Activated CD4-positive, alpha-beta T cell treated with anti-CD3 and anti-CD28 coated beads for 36 hours (primary cell): ENCODE measurements at regions not wholly inside any gene's neighbourhood (a gene's known extent, or its start where the extent isn't known, plus 50 kb on each side); places are given as distances from the start of the nearest gene placed in this dataset.

Experiments
- ATAC-seq: fragments of 200-7000 bp; cut with Tn5 transposase; one replicate; pipeline ENCODE4 v1.10.0; 2021; ENCODE audit warnings: mild to moderate bottlenecking, moderate library complexity
- CTCF ChIA-PET: fragments of 350-600 bp; sonication (Branson Sonifier 250); formaldehyde crosslinking; loops from one replicate; lab custom pipeline; 2021; ENCODE audit warnings: antibody characterized with exemption; lab: Charles Lee
- POLR2A ChIA-PET: fragments of 350-600 bp; sonication (Branson Sonifier 250); formaldehyde crosslinking; loops from one replicate; lab custom pipeline; 2021; ENCODE audit warnings: antibody characterized with exemption, inconsistent platforms; lab: Charles Lee
- DNase-seq: peaks from one replicate; pipeline ENCODE4 v3.0.0-alpha.2; 2020
- H3K27ac Mint-ChIP-seq: one replicate; pipeline ENCODE4 v1.8.0; 2021; ENCODE audit warnings: mixed read lengths
- H3K27me3 Mint-ChIP-seq: one replicate; pipeline ENCODE4 v1.8.0; 2021; ENCODE audit warnings: mixed read lengths
- H3K36me3 Mint-ChIP-seq: one replicate; pipeline ENCODE4 v1.8.0; 2021; ENCODE audit warnings: low read depth, mixed read lengths
- H3K4me1 Mint-ChIP-seq: one replicate; pipeline ENCODE4 v1.8.0; 2021; ENCODE audit warnings: mixed read lengths
- H3K4me3 Mint-ChIP-seq: one replicate; pipeline ENCODE4 v1.8.0; 2021; ENCODE audit warnings: mild to moderate bottlenecking, moderate library complexity, mixed read lengths
- H3K9me3 Mint-ChIP-seq: one replicate; pipeline ENCODE4 v1.8.0; 2021; ENCODE audit warnings: low read depth, mixed read lengths
- intact Hi-C, 2 experiments: fragments of 100-400 bp; cut with DNase I in 1 of 2; cut with micrococcal nuclease in 1 of 2; formaldehyde crosslinking; loops; one replicate each; pipeline versions ENCODE4 v1.14.2 to v1.15.1; 2022 to 2024; cut with DNase I, micrococcal nuclease

DNA sequence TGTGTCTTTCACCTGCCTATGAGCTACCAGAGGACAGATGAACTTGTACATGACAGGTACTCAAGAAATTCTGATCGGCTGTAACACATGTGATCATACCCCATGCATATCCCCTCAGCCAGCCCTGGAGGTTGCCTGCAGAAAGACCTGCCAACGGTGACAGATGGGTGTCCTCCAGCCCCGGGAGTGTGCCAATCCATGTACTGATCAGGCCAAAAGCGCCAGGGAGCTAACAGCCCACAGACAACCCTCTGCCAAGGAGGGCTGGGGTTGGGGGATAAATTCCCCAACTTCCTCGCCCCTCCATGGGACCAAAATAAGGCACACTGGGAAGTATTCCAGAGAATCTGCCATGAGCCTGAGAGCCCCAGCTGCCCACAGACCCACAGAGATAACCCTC lies 189.4 kb downstream of the CCT6B start:
- no peaks in the 10 kb centered on the region for H3K9me3 Mint-ChIP-seq
- H3K4me3 Mint-ChIP-seq = no peak overlapping the region
- CTCF ChIA-PET = no interaction called here
- no peaks in the 10 kb centered on the region for H3K36me3 Mint-ChIP-seq
- POLR2A ChIA-PET = no interaction called here
- intact Hi-C loops = no loop called here
- peaks cover 25% of the 10 kb centered on the region for H3K27me3 Mint-ChIP-seq
- H3K27ac Mint-ChIP-seq = no peak overlapping the region
- no peaks in the 10 kb centered on the region for H3K4me1 Mint-ChIP-seq
- no peak for ATAC-seq
- DNase-seq = no peak

DNA sequence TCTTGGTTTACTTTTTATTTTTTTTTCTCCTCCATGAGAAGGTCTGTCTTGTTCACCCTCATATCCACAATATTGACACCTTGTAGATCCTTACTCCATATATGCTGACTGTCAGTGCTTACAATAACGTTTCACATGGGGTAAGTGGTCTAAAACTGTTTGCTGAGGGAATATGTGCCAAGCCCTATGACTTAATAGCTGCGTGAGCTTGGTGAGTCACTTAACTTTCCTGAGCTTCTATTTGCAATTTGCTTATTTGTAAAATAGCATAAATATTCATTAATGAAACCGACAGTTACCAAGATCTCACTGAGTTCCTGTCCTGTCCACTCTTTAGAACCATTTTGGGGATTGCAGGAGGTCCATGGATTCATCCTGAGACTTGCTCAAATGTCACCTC lies 190.7 kb downstream of the CCT6B start:
- no peak overlapping the region for H3K4me3 Mint-ChIP-seq
- H3K36me3 Mint-ChIP-seq = no peaks in the 10 kb centered on the region
- ChIA-PET CTCF (interaction anchor here (0.6 to 0.9 kb wide), 2 partner anchors 27 to 133 kb away, joined by 3 to 4 read pairs; no protein-coding TSS in a partner anchor), POLR2A (no interaction called here)
- H3K4me1 Mint-ChIP-seq = no peaks in the 10 kb centered on the region
- DNase-seq = no peak
- intact Hi-C loops = no loop called here
- H3K27ac Mint-ChIP-seq = no peak overlapping the region
- peaks cover 22% of the 10 kb centered on the region for H3K27me3 Mint-ChIP-seq
- H3K9me3 Mint-ChIP-seq = no peaks in the 10 kb centered on the region
- no peak for ATAC-seq

DNA sequence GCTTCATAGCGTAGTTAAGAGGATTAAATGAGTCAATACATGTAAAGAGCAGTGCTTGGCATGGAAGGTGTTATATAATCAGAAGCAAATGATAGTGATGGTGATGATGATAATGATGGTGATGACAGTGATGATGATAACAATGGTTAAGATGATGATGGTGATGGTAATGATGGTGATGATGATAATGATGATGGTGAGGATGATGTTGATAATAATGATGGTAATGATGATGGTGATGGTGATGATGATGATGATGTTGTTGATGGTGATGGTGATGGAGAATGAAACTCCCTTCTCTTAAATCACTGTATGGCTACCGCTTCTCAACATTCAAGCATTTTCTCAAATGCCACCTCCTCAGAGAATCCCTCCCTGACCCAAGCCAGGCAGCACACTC lies 190.5 kb downstream of the TMEM132E start:
- ATAC-seq (no peak), DNase-seq (no peak)
- POLR2A ChIA-PET = no interaction called here
- Mint-ChIP-seq H3K36me3 (no peaks in the 10 kb centered on the region), H3K27ac (no peak overlapping the region), H3K4me1 (no peaks in the 10 kb centered on the region), H3K9me3 (no peaks in the 10 kb centered on the region), H3K4me3 (no peak overlapping the region), H3K27me3 (peaks cover 19% of the 10 kb centered on the region)
- CTCF ChIA-PET = no interaction called here
- intact Hi-C loops = no loop called here

DNA sequence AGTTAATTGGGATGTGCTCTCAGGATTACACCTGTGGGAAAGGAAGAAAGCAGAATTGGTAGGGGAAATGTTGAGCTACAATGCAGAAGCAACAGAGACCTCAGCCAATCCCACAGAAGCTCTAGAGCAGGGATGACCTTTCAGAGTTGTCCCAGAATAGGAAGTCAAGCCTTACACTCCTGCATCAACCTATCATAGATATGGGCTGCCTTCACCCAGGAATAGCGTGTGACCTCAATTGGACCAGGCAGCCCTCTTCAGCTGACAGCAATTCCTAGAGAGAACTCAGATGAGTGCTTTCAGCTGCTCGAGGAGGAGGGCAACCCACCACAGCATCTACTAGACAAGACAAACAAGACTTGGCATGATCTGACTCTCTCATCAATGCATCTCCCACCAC lies 189.7 kb downstream of the TMEM132E start:
- DNase-seq (no peak), ATAC-seq (no peak)
- ChIA-PET POLR2A (no interaction called here), CTCF (no interaction called here)
- H3K27ac Mint-ChIP-seq = no peak overlapping the region
- intact Hi-C loops = no loop called here
- no peak overlapping the region for H3K4me3 Mint-ChIP-seq
- H3K36me3 Mint-ChIP-seq = no peaks in the 10 kb centered on the region
- peaks cover 17% of the 10 kb centered on the region for H3K27me3 Mint-ChIP-seq
- no peaks in the 10 kb centered on the region for H3K9me3 Mint-ChIP-seq
- H3K4me1 Mint-ChIP-seq = no peaks in the 10 kb centered on the region

DNA sequence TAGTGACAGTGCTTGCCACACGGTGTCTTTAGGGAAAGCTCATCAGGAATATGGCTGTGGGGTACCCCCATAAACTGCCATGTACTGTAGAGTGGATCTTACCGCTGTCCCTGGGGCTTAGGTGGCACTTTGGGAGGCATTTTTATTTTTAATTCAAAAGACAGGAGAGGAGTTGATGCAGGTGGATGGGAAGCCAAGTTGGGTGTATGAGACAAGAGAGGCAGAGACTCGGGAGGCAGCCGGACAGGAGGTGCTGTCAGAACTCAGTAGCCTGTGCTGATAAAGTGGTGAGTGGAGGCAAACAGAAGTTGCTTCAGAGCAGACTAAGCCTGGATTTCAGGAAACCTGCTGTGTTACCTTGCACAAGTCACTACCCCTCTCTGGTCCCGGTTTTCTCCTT lies 185.9 kb downstream of the TMEM132E start:
- CTCF ChIA-PET = no interaction called here
- Mint-ChIP-seq H3K4me3 (no peak overlapping the region), H3K4me1 (no peaks in the 10 kb centered on the region), H3K27me3 (peaks cover 6% of the 10 kb centered on the region), H3K36me3 (no peaks in the 10 kb centered on the region), H3K27ac (no peak overlapping the region), H3K9me3 (no peaks in the 10 kb centered on the region)
- ATAC-seq (no peak), DNase-seq (no peak)
- intact Hi-C loops = no loop called here
- POLR2A ChIA-PET = no interaction called here

DNA sequence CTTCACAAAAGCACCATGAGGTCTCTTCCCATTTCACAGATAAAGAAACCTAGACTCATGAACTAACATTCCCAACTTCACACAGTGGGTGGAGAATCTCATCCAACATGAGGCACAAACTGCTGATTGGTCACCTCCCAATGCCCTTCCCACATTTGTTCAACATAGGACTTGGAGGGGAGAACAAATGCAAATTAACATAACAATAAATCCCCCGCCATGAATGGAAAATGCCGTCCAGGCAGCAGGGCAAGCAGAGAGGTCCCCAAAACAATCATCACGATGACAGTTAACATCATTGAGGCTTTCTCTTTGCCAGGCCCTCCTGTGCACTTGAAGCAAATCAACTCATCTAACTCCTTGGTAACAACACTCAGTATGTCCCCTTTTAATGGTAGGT lies 185.3 kb downstream of the TMEM132E start:
- intact Hi-C loops = no loop called here
- H3K36me3 Mint-ChIP-seq = no peaks in the 10 kb centered on the region
- ChIA-PET POLR2A (no interaction called here), CTCF (no interaction called here)
- ATAC-seq (no peak), DNase-seq (no peak)
- no peak overlapping the region for H3K4me3 Mint-ChIP-seq
- no peaks in the 10 kb centered on the region for H3K4me1 Mint-ChIP-seq
- no peaks in the 10 kb centered on the region for H3K9me3 Mint-ChIP-seq
- H3K27ac Mint-ChIP-seq = no peak overlapping the region
- H3K27me3 Mint-ChIP-seq = peaks cover 4% of the 10 kb centered on the region

DNA sequence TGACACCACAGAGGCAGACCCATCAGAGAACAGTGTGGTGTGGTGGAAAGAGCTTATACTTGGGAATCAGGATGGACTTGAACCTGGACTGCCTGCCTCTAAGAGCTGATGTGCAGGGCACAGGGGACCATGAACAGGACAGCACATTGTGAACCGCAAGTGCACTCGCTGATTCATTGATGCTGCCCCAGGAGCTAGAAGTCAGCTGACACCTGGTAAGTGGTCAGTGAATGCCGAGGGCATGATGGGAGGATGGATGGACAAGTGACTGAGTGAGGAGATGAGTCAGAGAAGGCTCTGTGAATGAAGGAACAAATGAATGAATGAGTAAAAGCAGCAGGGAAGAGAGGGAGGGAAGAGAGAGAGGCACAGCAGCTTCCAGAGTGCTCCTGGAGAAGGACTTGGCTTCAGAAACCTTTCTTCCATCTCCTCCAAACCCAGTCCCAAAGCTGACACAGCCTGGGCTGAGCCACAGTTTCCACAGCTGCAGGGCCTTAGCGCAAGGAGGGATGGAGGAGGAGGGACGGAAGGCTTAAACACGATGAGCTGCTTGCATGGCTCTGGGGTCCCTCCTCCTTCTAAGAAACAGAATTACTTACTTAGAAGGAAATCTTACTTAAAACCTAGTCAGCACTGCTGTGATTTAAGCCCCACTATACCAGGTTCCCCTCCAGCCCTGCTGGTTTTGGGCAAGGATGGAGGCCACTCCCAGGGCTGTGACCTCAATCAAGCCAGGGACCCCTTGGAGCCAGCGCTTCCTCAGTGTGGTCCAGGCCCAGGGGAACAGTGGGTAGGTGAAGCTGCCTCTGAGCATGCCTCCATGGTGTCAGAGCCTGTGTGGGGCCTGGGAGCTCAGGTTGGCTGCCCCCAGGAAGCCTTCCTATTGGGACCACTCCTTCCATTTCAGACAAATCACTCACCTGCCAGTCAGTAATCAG lies 184.6 kb downstream of the TMEM132E start:
- no peaks in the 10 kb centered on the region for H3K9me3 Mint-ChIP-seq
- no peaks in the 10 kb centered on the region for H3K4me1 Mint-ChIP-seq
- DNase-seq (no peak), ATAC-seq (no peak)
- H3K4me3 Mint-ChIP-seq = no peak overlapping the region
- ChIA-PET POLR2A (no interaction called here), CTCF (no interaction called here)
- peaks cover 3% of the 10 kb centered on the region for H3K27me3 Mint-ChIP-seq
- no peak overlapping the region for H3K27ac Mint-ChIP-seq
- intact Hi-C loops = no loop called here
- H3K36me3 Mint-ChIP-seq = no peaks in the 10 kb centered on the region

- POLR2A ChIA-PET = no interaction called here
- no peak overlapping the region for H3K27ac Mint-ChIP-seq
- peaks cover 3% of the 10 kb centered on the region for H3K27me3 Mint-ChIP-seq
- no peak overlapping the region for H3K4me3 Mint-ChIP-seq
- DNase-seq (no peak), ATAC-seq (no peak)
- CTCF ChIA-PET = no interaction called here
- H3K36me3 Mint-ChIP-seq = no peaks in the 10 kb centered on the region
- no peaks in the 10 kb centered on the region for H3K9me3 Mint-ChIP-seq
- intact Hi-C loops = no loop called here
- no peaks in the 10 kb centered on the region for H3K4me1 Mint-ChIP-seq
These were observed 182.7 kb downstream of the TMEM132E start for GRCh38 chr17:34762078-34762477.

GRCh38 chr17:34761646-34762045 lies 182.3 kb downstream of the TMEM132E start:
- no peak overlapping the region for H3K4me3 Mint-ChIP-seq
- ChIA-PET POLR2A (no interaction called here), CTCF (no interaction called here)
- no peak for ATAC-seq
- H3K27ac Mint-ChIP-seq = no peak overlapping the region
- intact Hi-C loops = no loop called here
- H3K27me3 Mint-ChIP-seq = peaks cover 3% of the 10 kb centered on the region
- no peak for DNase-seq
- H3K9me3 Mint-ChIP-seq = no peaks in the 10 kb centered on the region
- H3K36me3 Mint-ChIP-seq = no peaks in the 10 kb centered on the region
- H3K4me1 Mint-ChIP-seq = no peaks in the 10 kb centered on the region

DNA sequence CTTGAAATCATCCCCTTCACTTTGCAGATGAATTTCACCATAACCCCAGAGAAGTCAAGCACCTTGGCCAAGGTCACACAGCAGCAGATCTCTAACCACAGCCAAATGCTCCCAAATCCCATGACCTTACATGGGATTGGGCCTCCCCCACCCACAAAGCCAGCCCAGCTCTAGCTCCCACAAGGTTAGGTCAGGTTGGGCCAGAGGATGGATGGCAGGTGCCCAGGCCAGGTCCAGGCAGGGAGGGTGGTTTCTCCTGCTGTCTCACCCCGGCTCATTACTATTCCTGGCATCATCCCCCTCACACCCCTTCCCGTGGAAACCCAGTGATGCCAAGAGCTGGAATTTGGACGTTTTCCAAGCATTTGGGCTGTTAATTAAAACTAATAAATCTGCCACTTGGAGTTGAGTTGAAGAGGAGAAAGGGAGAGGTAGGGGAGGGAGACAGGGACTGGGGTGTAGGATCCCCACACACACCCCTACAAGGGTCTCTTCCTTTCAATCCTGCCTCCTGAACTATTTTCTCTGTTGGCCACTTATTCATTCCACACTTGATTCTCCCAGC lies 181.6 kb downstream of the TMEM132E start:
- Mint-ChIP-seq H3K4me3 (no peak overlapping the region), H3K9me3 (no peaks in the 10 kb centered on the region), H3K27ac (no peak overlapping the region), H3K4me1 (no peaks in the 10 kb centered on the region), H3K27me3 (peaks cover 6% of the 10 kb centered on the region), H3K36me3 (no peaks in the 10 kb centered on the region)
- ATAC-seq (no peak), DNase-seq (no peak)
- intact Hi-C loops = no loop called here
- POLR2A ChIA-PET = no interaction called here
- CTCF ChIA-PET = no interaction called here

- Mint-ChIP-seq H3K27me3 (peaks cover 5% of the 10 kb centered on the region), H3K27ac (no peak overlapping the region), H3K4me3 (no peak overlapping the region), H3K36me3 (no peaks in the 10 kb centered on the region), H3K4me1 (no peaks in the 10 kb centered on the region), H3K9me3 (no peaks in the 10 kb centered on the region)
- ChIA-PET POLR2A (no interaction called here), CTCF (no interaction called here)
- DNase-seq = no peak
- intact Hi-C loops = no loop called here
- no peak for ATAC-seq
These were observed 179.3 kb downstream of the TMEM132E start for GRCh38 chr17:34758718-34759117.

DNA sequence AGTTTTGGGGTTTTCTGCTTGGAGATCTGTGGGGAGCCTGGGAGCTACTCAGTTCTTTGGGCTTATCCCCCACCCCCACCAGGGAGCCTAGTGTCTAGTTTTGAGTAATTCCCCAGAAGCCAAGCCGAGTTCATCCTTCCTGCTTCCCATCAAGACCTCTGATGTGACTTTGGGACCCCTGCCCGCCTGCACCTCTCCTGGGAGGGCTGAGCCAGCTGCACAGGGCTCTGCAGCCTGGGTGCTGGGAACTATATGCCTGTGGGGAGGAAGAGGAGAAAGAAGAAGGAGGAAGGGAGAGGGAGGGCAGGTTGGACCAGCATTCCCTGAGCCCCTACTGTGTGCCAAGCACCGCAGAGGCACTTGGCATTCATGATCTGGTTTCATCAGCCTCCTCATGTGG lies 178.9 kb downstream of the TMEM132E start:
- Mint-ChIP-seq H3K27ac (no peak overlapping the region), H3K4me3 (no peak overlapping the region), H3K36me3 (no peaks in the 10 kb centered on the region), H3K27me3 (peaks cover 6% of the 10 kb centered on the region), H3K4me1 (no peaks in the 10 kb centered on the region), H3K9me3 (no peaks in the 10 kb centered on the region)
- intact Hi-C loops = no loop called here
- no peak for DNase-seq
- CTCF ChIA-PET = no interaction called here
- ATAC-seq = no peak
- POLR2A ChIA-PET = interaction anchor here (0.6 kb wide), 1 partner anchor 598 kb away, joined by 3 read pairs; no protein-coding TSS in a partner anchor
